ENCODE measurements at regions not wholly inside any gene's neighbourhood (a gene's known extent, or its start where the extent isn't known, plus 50 kb on each side); places are given as distances from the start of the nearest gene placed in this dataset.
"Not testable (repeated sequence)": the region's sequence is repeated elsewhere in the genome, so short reads cannot be mapped to it uniquely, and the experiment has no call there.

GRCh38 chr2:111474198-111474705 lies 353.5 kb downstream of the BCL2L11 start:
- DNase-seq (ENCODE audit: low read depth) = not testable (repeated sequence)

- not testable (repeated sequence) for DNase-seq (ENCODE audit: low read depth)
Observed at GRCh38 chr2:111478335-111478734, 357.6 kb downstream of the BCL2L11 start.

- DNase-seq (ENCODE audit: low read depth) = not testable (repeated sequence)
Observed at GRCh38 chr2:111478871-111479318, 358.2 kb downstream of the BCL2L11 start.

- not testable (repeated sequence) for DNase-seq (ENCODE audit: low read depth)
Observed at GRCh38 chr2:111480016-111480625, 359.4 kb downstream of the BCL2L11 start.

GRCh38 chr2:111480633-111481032 lies 359.9 kb downstream of the BCL2L11 start:
- not testable (repeated sequence) for DNase-seq (ENCODE audit: low read depth)

GRCh38 chr2:111481219-111481618 lies 360.5 kb downstream of the BCL2L11 start:
- DNase-seq (ENCODE audit: low read depth) = not testable (repeated sequence)

GRCh38 chr2:111482987-111483679 lies 362.4 kb downstream of the BCL2L11 start:
- not testable (repeated sequence) for DNase-seq (ENCODE audit: low read depth)

GRCh38 chr2:111484097-111484496 lies 363.4 kb downstream of the BCL2L11 start:
- DNase-seq (ENCODE audit: low read depth) = not testable (repeated sequence)

GRCh38 chr2:111485895-111486294 lies 365.2 kb downstream of the BCL2L11 start:
- DNase-seq (ENCODE audit: low read depth) = not testable (repeated sequence)

GRCh38 chr2:111488451-111488850 lies 367.7 kb downstream of the BCL2L11 start:
- DNase-seq (ENCODE audit: low read depth) = not testable (repeated sequence)

GRCh38 chr2:111489460-111489859 lies 368.7 kb downstream of the BCL2L11 start:
- not testable (repeated sequence) for DNase-seq (ENCODE audit: low read depth)

- not testable (repeated sequence) for DNase-seq (ENCODE audit: low read depth)
Observed at GRCh38 chr2:111491181-111491580, 370.5 kb downstream of the BCL2L11 start.

GRCh38 chr2:111491614-111492013 lies 370.9 kb downstream of the BCL2L11 start:
- not testable (repeated sequence) for DNase-seq (ENCODE audit: low read depth)

GRCh38 chr2:111492995-111493719 lies 372.4 kb downstream of the BCL2L11 start:
- not testable (repeated sequence) for DNase-seq (ENCODE audit: low read depth)

GRCh38 chr2:111493720-111494078 lies 373.0 kb downstream of the BCL2L11 start:
- DNase-seq (ENCODE audit: low read depth) = not testable (repeated sequence)

- not testable (repeated sequence) for DNase-seq (ENCODE audit: low read depth)
Observed at GRCh38 chr2:111494288-111494980, 373.7 kb downstream of the BCL2L11 start.

- not testable (repeated sequence) for DNase-seq (ENCODE audit: low read depth)
Observed at GRCh38 chr2:111494981-111495315, 374.2 kb downstream of the BCL2L11 start.

- not testable (repeated sequence) for DNase-seq (ENCODE audit: low read depth)
Observed at GRCh38 chr2:111495636-111496035, 374.9 kb downstream of the BCL2L11 start.

GRCh38 chr2:111496176-111496575 lies 375.5 kb downstream of the BCL2L11 start:
- not testable (repeated sequence) for DNase-seq (ENCODE audit: low read depth)

- not testable (repeated sequence) for DNase-seq (ENCODE audit: low read depth)
Observed at GRCh38 chr2:111496860-111497259, 376.1 kb downstream of the BCL2L11 start.

GRCh38 chr2:111497270-111497669 lies 376.6 kb downstream of the BCL2L11 start:
- not testable (repeated sequence) for DNase-seq (ENCODE audit: low read depth)

- not testable (repeated sequence) for DNase-seq (ENCODE audit: low read depth)
Observed at GRCh38 chr2:111500536-111501062, 379.9 kb downstream of the BCL2L11 start.

All from stimulated activated CD8-positive, alpha-beta memory T cell treated with anti-CD3 and anti-CD28 coated beads, Interleukin-4, amount 100 ng/mL, for 24 hours (primary cell).